Liver (tissue), 8 donors: ENCODE measurements at regions not wholly inside any gene's neighbourhood (a gene's known extent, or its start where the extent isn't known, plus 50 kb on each side); places are given as distances from the start of the nearest gene placed in this dataset.

Experiments
- DNase-seq: peaks from one replicate; pipeline ENCODE4 v3.0.0-alpha.2; 2017; ENCODE audit warnings: low spot score
- H3K27ac ChIP-seq, 2 donors: one replicate each; pipeline ENCODE4 v1.7.0; 2013; ENCODE audit warnings: inconsistent platforms in 2 of 2, low read length in 2 of 2, control low read depth in 1 of 2, low read depth in 1 of 2, mild to moderate bottlenecking in 1 of 2
- H3K27me3 ChIP-seq, 4 donors: one replicate each; pipeline versions ENCODE4 v1.6.1 to v1.7.0; 2013; ENCODE audit warnings: low read length in 3 of 4, inconsistent platforms in 1 of 4, mild to moderate bottlenecking in 1 of 4, moderate library complexity in 1 of 4; ENCODE audit not compliant: control insufficient read depth in 4 of 4, insufficient read depth in 4 of 4
- H3K36me3 ChIP-seq, 4 donors: one replicate each; pipeline versions ENCODE4 v1.6.1 to v1.7.0; 2013; ENCODE audit warnings: low read length in 3 of 4, mild to moderate bottlenecking in 3 of 4, low read depth in 1 of 4, moderate library complexity in 1 of 4; ENCODE audit not compliant: control insufficient read depth in 4 of 4, insufficient read depth in 3 of 4
- H3K4me1 ChIP-seq, 4 donors: one replicate each; pipeline versions ENCODE4 v1.6.1 to v1.7.0; 2013; ENCODE audit warnings: low read length in 3 of 4, mild to moderate bottlenecking in 3 of 4, moderate library complexity in 1 of 4; ENCODE audit not compliant: control insufficient read depth in 4 of 4, insufficient read depth in 4 of 4
- H3K4me3 ChIP-seq, 3 donors: one replicate each; pipeline versions ENCODE4 v1.6.1 to v1.7.0; 2013; ENCODE audit warnings: low read length in 3 of 3, control low read depth in 1 of 3, low read depth in 1 of 3, mild to moderate bottlenecking in 1 of 3
- H3K9ac ChIP-seq, 2 donors: one replicate each; pipeline ENCODE4 v1.7.0; 2013; ENCODE audit warnings: low read length in 2 of 2, mild to moderate bottlenecking in 2 of 2, moderate library complexity in 2 of 2, control low read depth in 1 of 2, low read depth in 1 of 2
- H3K9me3 ChIP-seq, 4 donors: one replicate each; pipeline versions ENCODE4 v1.6.1 to v1.7.0; 2013; ENCODE audit warnings: low read length in 3 of 4; ENCODE audit not compliant: control insufficient read depth in 4 of 4
- ATF3 ChIP-seq: IDR thresholded peaks from 2 replicates; pipeline ENCODE4 v1.6.1; 2016; ENCODE audit warnings: antibody characterized with exemption
- EGR1 ChIP-seq, 2 donors: IDR thresholded peaks; 2 replicates each; pipeline ENCODE4 v1.6.1; 2016 to 2018; ENCODE audit warnings: antibody characterized with exemption in 2 of 2, low read depth in 2 of 2
- FOXA1 ChIP-seq: IDR thresholded peaks from 2 replicates; pipeline ENCODE4 v1.6.1; 2016; ENCODE audit warnings: antibody characterized with exemption
- FOXA2 ChIP-seq: IDR thresholded peaks from 2 replicates; pipeline ENCODE4 v1.6.1; 2016; ENCODE audit warnings: antibody characterized with exemption
- GABPA ChIP-seq, 2 donors: IDR thresholded peaks in 1 of 2; conservative IDR thresholded peaks in 1 of 2; 2 replicates each; pipeline ENCODE4 v1.6.1; 2016; ENCODE audit warnings: antibody characterized with exemption in 2 of 2, mild to moderate bottlenecking in 1 of 2, moderate library complexity in 1 of 2
- HNF4A ChIP-seq, 2 donors: conservative IDR thresholded peaks; 2 replicates each; pipeline ENCODE4 v1.6.1; 2016; ENCODE audit warnings: antibody characterized with exemption in 2 of 2, mild to moderate bottlenecking in 2 of 2
- HNF4G ChIP-seq: IDR thresholded peaks from 2 replicates; pipeline ENCODE4 v1.6.1; 2016; ENCODE audit warnings: antibody characterized with exemption
- JUND ChIP-seq, 2 donors: IDR thresholded peaks; 2 replicates each; pipeline ENCODE4 v1.6.1; 2016; ENCODE audit warnings: antibody characterized with exemption in 2 of 2
- MAX ChIP-seq: IDR thresholded peaks from 2 replicates; pipeline ENCODE4 v1.6.1; 2016; ENCODE audit warnings: antibody characterized with exemption
- NR2F2 ChIP-seq: IDR thresholded peaks from 2 replicates; pipeline ENCODE4 v1.6.1; 2016; ENCODE audit warnings: antibody characterized with exemption
- RAD21 ChIP-seq, 2 donors: IDR thresholded peaks; 2 replicates each; pipeline ENCODE4 v1.6.1; 2016; ENCODE audit warnings: antibody characterized with exemption in 2 of 2, mild to moderate bottlenecking in 2 of 2
- REST ChIP-seq: IDR thresholded peaks from 2 replicates; pipeline ENCODE4 v1.6.1; 2016; ENCODE audit warnings: antibody characterized with exemption, mild to moderate bottlenecking
- RXRA ChIP-seq, 2 donors: IDR thresholded peaks; 2 replicates each; pipeline ENCODE4 v1.6.1; 2017 to 2018; ENCODE audit warnings: antibody characterized with exemption in 2 of 2, mild to moderate bottlenecking in 1 of 2
- SP1 ChIP-seq: IDR thresholded peaks from 2 replicates; pipeline ENCODE4 v1.6.1; 2018; ENCODE audit warnings: antibody characterized with exemption, mild to moderate bottlenecking
- TAF1 ChIP-seq: conservative IDR thresholded peaks from 2 replicates; pipeline ENCODE4 v1.6.1; 2016; ENCODE audit warnings: antibody characterized with exemption, mild to moderate bottlenecking
- YY1 ChIP-seq: IDR thresholded peaks from 2 replicates; pipeline ENCODE4 v1.6.1; 2016; ENCODE audit warnings: antibody characterized with exemption, mild to moderate bottlenecking
- WGBS: extraction: QIAGEN DNeasy Blood & Tissue Kit; methylation state at CpG from one replicate; pipeline ENCODE4 v1.1.7; 2013; 5-methylcytosine and 5-hydroxymethylcytosine counted together
- TF ChIP-seq, protein P1 (sequence below): fragments of 150-350 bp; IDR thresholded peaks from 2 replicates; pipeline ENCODE4 v1.5.1; 2017; ENCODE audit warnings: improper control_type of control experiment, low read depth, low read length; ENCODE audit not compliant: missing input control
- TF ChIP-seq, protein P2 (sequence below): IDR thresholded peaks from 2 replicates; pipeline ENCODE4 v1.6.1; 2016; ENCODE audit warnings: antibody characterized with exemption
- donor health status: healthy.
- donor health status: healthy.
- donor health status: healthy.
- donor health status: healthy.
- donor health status: healthy.

DNA sequence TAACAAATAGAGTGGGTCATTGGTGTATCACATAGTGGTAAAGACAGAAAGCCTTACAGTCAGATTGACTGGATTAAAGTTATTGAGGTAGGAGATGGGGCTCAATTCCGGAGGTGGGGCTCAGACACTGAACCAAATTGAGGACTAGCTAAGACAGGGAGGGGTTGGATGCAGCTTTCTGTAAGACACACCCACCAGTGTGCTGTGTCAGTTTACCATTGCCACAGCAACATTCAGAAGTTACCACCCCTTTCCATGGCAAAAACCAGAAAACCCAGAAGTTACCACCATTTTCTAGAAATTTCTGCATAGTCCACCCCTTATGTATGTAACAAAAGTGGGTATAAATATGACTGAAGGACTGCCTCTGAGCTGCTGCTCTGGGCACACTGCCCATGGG lies 167.6 kb upstream of the TMEM72 start (continued):
- no peak for TF ChIP-seq FOXA1
- TF ChIP-seq GABPA (IDR thresholded peaks at IDR 0.05 in 1 of 2, conservative IDR thresholded peaks at IDR 0.05 in 1 of 2): no peak

DNA sequence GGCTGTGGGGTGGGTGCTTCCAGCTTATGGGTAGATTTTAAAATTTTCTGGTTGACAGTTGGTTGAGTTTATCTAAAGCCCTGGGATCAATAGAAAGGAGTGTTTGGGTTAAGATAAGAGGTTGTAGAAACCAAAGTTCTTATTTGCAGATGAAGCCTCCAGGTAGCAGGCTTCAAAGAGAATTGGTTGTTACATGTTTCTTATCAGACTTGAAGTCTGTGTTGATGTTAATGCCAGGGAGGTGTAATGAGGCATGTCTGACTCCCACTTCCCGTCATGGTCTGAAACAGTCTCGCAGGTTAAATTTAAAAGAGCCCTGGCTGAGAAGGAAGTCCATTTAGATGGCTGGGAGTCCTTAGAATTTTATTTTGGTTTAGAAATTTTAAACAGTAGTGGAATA lies 165.2 kb upstream of the TMEM72 start:
- TF ChIP-seq HNF4G (no peak), FOXA1 (no peak), ATF3 (no peak), TAF1 (no peak), FOXA2 (no peak), GABPA (IDR thresholded peaks at IDR 0.05 in 1 of 2, conservative IDR thresholded peaks at IDR 0.05 in 1 of 2) (no peak), NR2F2 (no peak), EGR1 (IDR thresholded peaks at IDR 0.05; ENCODE audit: low read depth in 2 of 2) (no peak), MAX (no peak), YY1 (no peak), RXRA (IDR thresholded peaks at IDR 0.05) (no peak), REST (no peak), SP1 (no peak), HNF4A (conservative IDR thresholded peaks at IDR 0.05) (no peak), RAD21 (IDR thresholded peaks at IDR 0.05) (no peak), JUND (IDR thresholded peaks at IDR 0.05) (no peak)
- TF ChIP-seq, protein P1, sequence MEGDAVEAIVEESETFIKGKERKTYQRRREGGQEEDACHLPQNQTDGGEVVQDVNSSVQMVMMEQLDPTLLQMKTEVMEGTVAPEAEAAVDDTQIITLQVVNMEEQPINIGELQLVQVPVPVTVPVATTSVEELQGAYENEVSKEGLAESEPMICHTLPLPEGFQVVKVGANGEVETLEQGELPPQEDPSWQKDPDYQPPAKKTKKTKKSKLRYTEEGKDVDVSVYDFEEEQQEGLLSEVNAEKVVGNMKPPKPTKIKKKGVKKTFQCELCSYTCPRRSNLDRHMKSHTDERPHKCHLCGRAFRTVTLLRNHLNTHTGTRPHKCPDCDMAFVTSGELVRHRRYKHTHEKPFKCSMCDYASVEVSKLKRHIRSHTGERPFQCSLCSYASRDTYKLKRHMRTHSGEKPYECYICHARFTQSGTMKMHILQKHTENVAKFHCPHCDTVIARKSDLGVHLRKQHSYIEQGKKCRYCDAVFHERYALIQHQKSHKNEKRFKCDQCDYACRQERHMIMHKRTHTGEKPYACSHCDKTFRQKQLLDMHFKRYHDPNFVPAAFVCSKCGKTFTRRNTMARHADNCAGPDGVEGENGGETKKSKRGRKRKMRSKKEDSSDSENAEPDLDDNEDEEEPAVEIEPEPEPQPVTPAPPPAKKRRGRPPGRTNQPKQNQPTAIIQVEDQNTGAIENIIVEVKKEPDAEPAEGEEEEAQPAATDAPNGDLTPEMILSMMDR: no peak
- TF ChIP-seq, protein P2, sequence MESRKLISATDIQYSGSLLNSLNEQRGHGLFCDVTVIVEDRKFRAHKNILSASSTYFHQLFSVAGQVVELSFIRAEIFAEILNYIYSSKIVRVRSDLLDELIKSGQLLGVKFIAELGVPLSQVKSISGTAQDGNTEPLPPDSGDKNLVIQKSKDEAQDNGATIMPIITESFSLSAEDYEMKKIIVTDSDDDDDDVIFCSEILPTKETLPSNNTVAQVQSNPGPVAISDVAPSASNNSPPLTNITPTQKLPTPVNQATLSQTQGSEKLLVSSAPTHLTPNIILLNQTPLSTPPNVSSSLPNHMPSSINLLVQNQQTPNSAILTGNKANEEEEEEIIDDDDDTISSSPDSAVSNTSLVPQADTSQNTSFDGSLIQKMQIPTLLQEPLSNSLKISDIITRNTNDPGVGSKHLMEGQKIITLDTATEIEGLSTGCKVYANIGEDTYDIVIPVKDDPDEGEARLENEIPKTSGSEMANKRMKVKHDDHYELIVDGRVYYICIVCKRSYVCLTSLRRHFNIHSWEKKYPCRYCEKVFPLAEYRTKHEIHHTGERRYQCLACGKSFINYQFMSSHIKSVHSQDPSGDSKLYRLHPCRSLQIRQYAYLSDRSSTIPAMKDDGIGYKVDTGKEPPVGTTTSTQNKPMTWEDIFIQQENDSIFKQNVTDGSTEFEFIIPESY: no peak
- Histone ChIP-seq H3K27me3 (no peaks in the 10 kb centered on the region), H3K27ac (no peak overlapping the region), H3K9me3 (no peaks in the 10 kb centered on the region), H3K4me3 (no peak overlapping the region), H3K36me3 (no peaks in the 10 kb centered on the region), H3K4me1 (no peaks in the 10 kb centered on the region), H3K9ac (no peak overlapping the region)
- no peak for DNase-seq
- WGBS: 15% methylated on average over 2 of the region's 2 CpGs
